Smooth muscle cell of the brain vasculature (primary cell): ENCODE measurements at regions not wholly inside any gene's neighbourhood (a gene's known extent, or its start where the extent isn't known, plus 50 kb on each side); places are given as distances from the start of the nearest gene placed in this dataset.

Source experiments
- DNase-seq: peaks from one replicate; pipeline ENCODE4 v3.0.0-alpha.2; 2012; ENCODE audit warnings: low read depth, low spot score

DNA sequence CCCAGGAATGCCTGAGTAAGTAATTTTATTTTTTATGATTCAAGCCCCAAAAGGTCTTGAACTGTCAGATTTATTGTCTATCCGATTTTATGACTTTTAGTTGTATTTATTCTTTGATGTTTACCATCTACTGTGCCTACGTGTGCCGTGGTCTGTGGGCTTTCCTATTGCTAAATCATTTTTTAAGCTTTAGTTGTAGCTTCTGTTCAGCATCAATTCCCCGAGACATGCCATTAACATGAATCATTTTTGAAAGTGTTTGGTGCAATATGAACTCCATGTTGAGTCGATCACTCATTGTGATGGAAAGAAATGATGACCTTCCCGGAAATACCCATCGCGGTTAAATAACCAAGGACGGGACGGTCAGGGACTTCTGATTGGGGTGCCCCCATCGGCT lies 268.7 kb upstream of the THRB start:
- DNase-seq: no peak

DNA sequence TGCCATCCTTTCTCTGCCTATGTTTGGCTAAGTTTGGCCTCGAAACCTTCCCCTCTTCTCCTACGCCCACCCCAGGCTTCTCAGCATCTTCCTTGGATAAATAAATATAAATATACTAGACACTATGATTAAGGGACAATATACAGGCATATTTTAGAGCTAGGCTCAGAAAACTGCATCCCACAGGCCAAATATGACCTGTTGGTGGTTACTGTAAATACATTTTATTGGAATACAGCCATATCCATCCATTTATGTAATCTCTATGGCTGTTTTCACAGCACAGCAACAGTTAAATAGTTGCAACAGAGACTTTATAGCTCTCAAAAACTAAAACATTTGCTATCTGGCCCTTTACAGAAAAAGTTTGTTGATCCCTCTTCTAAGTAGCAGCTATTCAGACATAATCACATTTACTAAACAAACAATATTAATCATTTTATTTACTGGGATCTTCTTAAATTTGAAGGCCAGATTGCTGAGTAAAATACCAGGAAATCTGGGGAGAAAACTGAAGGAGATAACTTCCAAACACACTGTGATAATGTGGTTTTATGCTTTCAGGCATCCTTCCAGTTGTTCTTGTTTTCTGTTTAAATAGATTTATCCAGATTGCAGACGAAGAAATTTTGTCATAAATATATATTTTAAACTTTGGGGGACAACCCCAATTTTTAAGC lies 269.7 kb upstream of the THRB start:
- no peak for DNase-seq

DNA sequence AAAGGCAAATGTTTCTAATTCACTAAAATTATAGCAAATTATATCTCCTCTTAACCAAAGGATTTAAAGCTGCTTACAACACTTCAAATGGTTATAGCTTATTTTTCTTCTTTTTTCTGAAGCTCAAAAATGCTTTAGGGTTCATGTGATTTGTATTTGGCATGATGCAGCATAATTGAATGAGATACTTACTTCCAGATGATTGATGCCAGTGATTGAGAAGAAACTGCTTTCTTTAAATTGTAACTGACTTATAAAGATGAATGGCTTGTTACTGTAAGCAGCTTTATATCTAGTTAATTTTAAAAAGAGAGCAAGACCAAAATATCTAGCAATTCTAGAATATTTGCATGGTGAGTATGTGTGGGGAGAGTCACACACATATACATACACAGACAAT lies 270.7 kb upstream of the THRB start:
- DNase-seq: no peak

DNA sequence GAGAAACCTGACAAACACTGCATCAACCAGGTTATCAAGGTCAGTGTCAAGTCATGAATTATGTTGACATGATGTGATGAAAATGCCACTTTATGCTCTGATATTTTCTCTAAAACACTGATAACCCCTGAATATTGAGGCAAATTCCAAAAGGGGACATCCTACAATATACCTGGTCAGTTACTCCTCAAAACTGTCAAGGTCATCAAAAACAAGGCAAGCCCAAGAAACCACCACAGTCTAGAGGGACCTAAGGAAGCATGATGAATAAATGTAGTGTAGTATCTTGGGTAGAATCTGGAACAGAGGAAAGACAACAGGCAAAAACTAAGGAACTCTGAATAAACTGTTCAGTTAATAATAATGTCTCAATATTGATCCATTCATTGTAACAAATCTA lies 275.3 kb upstream of the THRB start:
- DNase-seq: no peak

DNA sequence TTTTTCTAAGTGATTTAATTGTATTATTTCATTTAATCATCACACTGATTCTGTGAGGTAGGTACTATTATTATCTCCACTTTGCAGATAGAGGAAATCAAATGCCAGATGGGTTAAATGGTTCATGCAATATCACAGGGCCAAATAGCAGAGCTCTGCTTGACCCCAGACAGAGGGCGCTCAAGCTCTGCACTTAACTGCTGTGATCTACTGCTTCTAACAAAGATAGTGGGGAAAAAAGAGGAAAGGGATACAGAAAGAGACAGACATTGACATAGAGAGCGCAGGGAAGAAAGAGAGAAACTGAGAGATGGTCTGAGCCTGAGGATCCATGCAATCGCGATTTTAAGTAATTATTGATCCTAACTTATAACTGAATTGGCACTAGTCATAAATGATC lies 279.1 kb upstream of the THRB start:
- peak; percentile 46 for DNase-seq

DNA sequence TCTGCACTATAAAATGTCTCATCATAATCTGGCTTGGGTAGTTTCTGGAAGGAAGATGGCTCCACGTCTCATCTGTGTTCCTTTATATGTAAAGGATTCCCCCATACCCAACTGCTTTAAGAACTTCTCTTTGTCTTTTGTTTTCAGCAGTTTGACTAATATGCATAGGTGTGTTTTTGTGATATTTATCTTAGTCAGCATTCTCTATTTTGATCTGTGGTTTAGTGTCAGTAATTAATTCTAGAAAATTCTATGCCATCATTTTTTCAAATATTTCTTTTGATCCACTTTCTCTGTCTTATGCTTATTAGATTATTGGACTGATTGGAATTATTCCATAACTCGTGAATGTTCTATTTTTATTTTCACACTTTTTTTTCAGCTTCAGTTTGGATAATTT lies 286.3 kb upstream of the THRB start:
- DNase-seq: no peak

DNA sequence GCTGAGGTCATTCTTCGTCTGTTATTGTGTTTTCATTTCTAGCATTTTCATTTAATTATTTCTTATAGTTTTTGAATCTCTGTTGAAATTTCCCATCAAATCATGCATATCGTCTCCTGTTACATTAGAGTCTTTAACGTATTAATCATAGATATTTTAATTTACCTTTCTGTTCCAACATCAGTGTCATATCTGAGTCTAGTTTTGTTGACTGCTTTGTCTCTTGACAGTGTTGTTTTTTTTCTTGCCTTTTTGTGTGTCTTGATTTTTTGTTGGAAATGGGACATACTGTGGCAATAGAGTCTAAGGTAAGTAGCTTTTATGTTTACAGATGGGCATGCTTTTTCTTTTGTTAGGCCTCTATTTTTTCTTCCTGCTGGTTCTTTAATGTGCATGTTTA lies 286.8 kb upstream of the THRB start:
- no peak for DNase-seq

DNA sequence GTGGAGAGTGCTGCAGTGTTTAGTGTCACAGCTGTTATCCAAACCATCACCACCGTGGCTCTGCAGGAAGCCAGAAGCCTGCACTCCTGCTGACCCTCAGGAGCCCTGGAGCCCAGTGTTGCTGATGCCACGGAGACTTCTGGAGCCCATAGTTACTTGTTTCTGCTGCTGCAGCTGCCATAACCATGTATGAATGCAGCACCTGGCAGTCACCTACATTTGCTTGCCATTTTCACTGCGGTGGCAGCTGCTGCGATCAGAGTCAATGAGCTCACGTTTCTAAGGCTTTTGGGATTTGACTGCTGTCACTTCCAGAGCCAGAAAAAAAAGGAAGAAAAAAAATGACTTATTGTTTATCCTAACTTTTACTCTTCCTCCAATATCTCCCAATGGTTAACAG lies 299.2 kb upstream of the THRB start:
- no peak for DNase-seq

DNA sequence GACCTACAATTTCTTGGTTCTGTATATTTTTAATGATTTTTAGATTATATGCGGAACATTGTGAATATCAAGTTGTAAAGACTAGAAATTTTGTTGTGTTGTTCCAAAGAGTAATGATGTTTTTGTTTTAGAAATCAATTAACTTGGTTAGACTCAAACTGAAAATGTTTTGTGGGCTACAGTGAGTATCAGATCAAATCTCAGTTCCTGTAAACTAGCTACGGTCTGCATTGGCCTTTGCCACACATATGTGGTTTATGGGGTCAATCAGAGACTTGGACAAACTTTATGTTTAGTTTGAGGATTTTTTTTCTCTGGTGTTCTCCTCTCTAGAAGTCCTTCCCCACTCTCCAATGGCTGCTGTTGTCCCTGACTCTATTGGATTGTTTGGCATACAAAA lies 308.0 kb upstream of the THRB start:
- DNase-seq: no peak

DNA sequence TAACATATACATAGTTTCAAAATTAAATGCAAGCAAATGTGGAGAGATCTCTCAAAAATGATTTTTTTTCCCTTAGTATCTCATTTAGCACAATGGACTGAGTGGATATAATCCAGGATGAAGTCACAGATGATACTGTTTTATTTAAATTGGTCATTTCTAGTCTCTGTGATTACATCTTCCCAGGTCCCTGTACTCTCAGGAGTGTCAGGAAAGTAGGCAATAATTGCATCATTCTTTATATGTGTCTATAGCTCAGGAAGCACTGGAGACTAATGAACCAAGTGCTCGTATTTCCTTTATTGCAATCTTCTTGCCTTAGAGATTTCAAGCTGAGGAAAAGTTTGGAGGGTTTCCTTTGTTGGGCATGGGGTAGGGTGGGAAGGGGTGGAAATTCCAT lies 309.4 kb upstream of the THRB start:
- no peak for DNase-seq

DNA sequence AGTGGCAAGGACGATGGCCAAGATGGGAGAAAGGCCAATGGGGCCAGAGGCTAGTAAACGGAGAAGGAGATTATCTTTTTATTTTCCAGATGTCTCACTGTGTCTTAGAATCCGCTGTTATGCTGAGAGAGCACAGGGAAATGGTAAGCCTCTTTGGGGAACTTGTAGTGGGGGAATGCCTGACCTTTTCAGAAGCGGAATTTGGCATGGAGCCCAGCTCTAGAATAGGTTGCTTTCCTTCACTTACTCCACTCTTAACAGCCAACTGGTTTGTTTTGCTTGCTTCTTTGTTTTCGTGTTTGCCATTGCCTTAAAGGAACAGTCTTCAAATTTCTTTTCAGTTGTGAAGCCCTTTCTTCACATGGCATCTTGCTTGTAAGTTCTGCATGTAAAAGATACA lies 316.2 kb upstream of the THRB start:
- no peak for DNase-seq

DNA sequence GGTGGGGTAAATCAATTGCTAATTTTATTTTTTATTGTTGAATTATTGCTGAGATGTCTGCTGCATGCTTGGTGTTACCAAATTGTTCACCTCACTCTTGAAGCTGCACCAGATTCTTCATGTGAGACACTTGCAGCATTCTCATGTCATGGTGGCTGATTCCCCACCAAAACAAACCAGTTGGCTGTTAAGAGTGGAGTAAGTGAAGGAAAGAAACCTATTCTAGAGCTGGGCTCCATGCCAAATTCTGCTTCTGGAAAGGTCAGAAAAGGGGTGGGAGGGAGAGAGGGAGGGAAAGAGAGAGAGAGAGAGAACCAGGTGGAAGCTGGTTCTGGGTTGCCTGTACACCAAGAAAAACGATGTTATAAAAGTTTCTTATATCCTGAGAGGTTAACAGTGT lies 317.5 kb upstream of the THRB start:
- DNase-seq: no peak

DNA sequence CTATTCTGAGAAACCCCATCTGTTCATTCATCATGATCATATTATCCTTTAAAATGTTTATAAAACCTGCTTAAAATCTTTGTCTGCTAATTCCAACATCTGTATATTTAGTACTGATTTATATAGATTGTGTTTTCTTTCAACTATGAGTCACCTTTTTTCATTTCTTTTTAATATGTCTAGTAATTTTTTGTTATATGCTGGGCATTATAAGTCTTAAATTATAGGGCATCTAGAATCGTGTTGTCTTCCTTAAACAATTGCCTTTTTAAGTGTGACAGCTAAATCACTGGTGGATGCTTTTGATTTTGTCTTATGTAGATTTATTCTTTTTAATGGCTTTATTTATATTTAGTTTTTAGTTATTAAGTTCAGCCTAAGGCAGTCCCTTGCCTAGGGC lies 323.4 kb upstream of the THRB start:
- no peak for DNase-seq

DNA sequence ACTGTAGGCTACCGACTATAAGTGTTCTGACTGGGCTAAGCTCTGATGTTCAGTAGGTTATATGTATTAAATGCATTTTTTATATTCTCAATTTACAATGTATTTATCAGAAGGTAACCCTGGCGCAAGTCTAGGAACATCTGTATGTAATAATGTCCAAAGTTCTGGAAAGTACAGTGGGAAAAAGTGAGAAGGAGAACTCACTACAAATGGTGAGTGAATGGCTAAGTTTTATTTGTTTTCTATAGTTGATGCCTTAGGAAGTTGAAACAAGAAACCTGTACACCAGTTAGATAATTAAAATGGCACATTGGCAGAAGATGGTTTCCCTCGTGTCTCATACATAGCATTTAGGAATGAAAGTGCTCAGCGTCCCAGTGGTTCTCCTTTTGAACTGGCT lies 333.4 kb upstream of the THRB start:
- no peak for DNase-seq

DNA sequence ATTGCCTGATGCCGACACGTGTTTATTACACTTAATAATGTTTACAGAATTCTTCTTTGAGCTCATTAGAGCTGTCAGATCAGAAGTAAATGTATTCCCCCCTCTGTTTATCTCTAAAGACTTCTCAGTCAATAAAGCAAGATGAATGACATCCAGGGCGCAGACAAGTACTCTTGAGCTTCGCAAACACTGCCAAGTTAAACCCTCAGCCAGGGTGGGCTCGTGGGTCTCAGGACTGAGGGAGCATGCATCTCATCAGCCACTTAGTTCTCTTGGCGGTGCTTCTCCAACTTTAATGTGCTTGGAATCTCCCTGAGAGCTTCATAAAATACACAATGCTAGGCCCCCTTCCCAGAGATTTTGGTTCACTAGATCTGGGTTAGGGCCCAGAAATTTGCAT lies 333.9 kb upstream of the THRB start:
- DNase-seq: no peak

DNA sequence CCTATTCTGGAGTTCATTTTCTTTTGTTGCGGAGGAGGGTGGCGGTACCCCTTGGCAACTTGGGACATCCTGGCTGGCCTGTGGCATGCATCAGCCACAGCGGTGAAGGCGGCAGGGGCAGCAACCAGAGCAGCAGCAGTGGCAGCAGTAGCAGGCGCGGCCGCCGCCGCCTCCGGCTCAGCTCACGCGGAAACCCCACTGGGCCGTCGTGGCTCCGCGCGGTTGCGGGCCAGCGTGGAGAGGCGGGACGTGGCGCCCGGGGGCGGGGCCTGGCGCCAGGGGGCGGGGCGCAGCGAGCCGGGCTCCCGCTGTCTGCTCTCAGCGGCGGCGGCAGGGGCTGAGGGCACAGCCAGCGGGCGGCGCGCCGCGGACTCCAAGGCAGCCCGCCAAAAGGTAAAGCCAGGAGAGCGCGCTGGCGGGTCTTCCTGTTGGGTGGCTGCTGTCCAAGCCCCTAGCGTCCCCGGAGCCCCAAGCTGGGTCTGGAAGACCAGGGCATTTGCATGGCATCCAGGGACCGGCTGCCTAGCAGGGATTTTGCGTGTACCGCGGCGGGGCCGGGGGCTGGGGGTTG lies 334.4 kb upstream of the THRB start:
- DNase-seq: no peak

DNA sequence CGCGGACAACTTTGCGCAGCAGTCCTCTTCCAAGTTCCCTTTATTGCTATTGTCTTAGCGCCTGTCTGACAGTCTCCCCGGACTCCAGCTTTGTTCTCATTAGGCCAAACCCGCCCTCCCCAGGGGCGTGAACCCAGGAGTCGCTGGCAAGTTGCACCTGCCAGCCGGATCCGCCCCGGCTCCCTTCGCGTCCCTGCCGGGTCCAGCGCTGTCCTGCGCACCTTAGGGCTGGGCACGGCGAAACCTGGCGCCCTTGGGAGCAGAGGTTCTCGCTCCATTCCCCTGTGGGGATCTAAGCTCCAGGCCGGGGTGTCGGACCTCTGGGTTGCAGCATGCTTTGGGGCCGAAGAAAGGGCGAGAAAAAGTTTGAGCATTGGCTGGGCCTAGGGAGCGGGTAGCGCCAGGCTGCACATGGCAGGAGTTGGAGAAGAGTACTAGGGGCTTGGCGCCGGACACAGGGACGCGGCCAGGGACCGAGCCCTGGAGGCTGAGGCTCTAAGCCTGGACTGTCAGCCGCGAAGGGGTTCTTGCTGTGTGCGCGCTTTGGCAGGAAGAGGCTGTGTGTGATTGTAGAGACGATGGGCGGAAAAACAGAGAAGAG lies 335.1 kb upstream of the THRB start:
- no peak for DNase-seq

DNA sequence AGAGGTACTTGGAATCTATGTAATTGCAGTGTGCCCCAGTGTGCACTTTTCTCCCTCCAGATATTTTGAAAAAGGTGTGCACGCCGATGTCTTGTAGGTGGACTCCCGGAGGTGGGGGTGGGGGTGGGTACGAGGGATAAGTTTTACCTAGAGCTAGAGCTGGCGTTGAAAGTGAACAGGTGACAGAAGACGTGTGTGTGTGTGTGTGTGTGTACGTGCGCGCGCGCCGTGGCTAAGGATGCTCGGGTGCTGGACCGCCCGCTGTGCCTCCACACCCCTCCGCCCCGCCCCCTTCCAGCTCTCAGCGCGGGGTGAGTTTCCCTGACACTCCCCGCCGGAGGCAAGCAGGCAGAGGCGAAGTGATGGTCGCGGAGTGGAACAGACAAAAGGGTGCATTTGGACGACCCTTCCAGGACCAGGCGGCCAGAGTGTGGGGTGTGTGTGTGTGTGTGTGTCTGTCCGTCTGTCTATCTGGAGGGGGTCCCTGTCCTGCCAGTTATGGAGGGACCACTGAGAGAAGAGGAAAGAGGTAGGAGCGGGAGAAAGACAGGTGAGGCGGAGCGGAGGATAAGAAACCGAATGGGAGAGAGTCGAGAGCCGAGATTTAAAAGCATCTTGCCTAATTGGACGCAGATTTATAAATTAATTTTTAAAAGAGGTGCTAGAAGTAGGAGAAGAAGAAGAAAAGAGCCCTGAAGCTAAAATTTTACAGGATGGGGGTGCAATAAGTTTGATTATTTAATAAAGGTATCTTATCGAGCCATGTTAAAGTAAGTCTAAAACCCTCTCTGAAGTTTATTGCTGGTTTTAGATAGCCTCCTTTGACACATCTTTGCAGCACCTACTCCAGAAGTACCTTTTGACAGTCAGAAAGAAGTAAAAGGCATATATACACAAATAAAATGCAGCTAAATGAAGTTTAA lies 335.8 kb upstream of the THRB start:
- no peak for DNase-seq

DNA sequence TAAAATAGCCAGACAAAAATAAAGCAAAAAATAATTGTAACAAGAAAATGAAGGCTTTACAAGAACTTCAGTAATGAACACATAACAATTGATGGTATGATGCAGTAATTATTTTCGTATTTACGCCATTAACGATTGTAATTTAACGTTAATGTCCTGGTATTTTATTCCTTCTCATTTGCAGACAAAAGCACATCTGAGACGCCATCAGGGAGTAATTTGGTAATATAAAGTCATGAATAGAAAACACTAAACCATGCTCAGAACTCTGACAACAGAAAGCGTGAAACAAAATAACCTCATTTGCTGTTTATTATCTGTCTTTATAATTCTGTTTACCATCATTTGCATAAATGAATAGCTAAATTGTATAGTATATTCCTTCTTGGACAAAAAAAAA lies 336.6 kb upstream of the THRB start:
- no peak for DNase-seq

DNA sequence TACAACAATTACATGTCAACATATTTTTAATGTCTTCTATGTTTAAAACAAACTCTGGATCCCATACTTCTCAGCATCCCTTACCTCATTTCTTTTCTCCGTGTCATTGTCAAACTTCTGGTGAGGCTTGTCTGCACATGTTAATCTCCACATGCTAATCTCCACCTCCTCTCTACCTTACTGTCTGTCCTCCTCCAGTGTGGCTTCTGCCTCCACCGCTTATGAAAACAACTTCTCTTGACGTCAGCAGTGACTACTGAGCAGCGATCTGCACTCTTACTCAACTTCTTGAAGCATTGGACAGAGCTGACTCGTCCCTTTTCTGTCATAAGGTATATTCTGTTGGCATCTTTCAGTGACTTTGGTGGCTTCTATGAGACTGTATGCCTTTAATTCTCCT lies 338.2 kb upstream of the THRB start:
- no peak for DNase-seq

DNA sequence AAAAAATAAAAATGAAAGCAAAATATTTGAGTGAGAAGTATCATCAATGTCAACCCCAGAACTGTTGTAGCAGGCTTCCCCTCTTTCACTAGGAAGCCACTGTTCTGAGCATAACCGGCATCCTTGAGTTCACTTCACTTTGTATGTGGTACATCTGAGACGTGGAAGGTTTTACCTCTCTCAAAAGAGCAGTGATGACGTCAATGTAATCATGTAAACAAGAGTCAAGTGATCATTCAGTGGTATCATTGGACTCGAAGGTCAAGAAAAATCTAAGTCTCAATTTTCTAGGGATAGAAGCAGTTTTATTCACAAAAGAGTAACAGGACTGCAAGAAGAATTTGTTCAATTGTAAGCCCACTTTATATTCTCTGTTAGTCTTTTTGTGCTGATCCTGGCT lies 339.8 kb upstream of the THRB start:
- no peak for DNase-seq

DNA sequence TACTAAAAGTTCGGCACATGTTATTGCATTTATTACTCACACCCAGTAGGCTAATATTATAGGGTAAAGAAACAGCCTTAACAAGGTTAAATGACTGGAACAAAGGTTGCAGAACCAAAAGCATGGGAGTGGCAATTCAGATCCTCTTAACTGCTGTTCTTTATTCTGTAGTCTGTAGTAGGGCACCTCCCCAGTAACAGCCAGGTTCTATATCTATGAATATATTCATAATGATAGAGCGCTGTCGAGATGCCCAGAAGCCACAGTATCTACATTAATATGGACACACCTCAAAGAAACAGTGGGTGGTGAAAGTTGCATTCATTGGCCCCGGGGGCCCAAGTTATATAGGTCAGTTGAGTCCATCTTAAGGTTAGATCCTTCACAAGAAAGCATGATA lies 340.9 kb upstream of the THRB start:
- no peak for DNase-seq

DNA sequence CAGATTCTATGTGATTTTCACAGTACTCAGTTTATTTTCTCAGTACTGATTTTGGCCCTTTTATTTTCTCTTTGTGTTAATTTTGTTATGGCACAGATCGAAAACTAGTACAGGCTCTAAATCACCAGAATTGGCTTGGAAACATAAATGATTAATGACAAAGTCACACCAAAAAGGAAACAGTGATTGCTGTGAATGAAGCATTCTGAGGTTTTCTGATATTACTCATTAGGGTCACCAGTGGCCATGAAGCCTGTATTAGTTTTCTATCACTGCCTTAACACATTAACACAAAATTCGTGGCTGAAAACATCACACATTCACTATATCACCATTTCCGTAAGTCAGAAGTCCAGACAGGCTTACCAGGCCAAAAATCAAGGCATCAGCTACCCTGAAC lies 343.0 kb upstream of the THRB start:
- DNase-seq: no peak
